HEK293 (cell line): ENCODE measurements at regions not wholly inside any gene's neighbourhood (a gene's known extent, or its start where the extent isn't known, plus 50 kb on each side); places are given as distances from the start of the nearest gene placed in this dataset.

Experiments used
- ZBTB20 ChIP-seq: fragments of 450-650 bp; formaldehyde crosslinking; IDR thresholded peaks from 2 replicates; pipeline ENCODE4 v1.5.1; 2016; ENCODE audit warnings: missing biosample characterization, missing genetic modification characterization
- ZBTB8A ChIP-seq: fragments of 450-650 bp; formaldehyde crosslinking; IDR thresholded peaks from 2 replicates; pipeline ENCODE4 v1.5.1; 2016; ENCODE audit warnings: missing biosample characterization, missing genetic modification characterization
- ZNF354C ChIP-seq: fragments of 450-650 bp; formaldehyde crosslinking; IDR thresholded peaks from 2 replicates; pipeline ENCODE4 v1.5.1; 2016; ENCODE audit warnings: missing biosample characterization, missing genetic modification characterization, low read depth, borderline replicate concordance
- ZNF624 ChIP-seq: fragments of 450-650 bp; formaldehyde crosslinking; IDR thresholded peaks from 2 replicates; pipeline ENCODE4 v1.5.1; 2017; ENCODE audit warnings: missing biosample characterization, missing genetic modification characterization
- TF ChIP-seq, protein P1 (sequence below): fragments of 450-650 bp; formaldehyde crosslinking; IDR thresholded peaks from 2 replicates; pipeline ENCODE4 v1.5.1; 2016; ENCODE audit warnings: missing biosample characterization, missing genetic modification characterization
- TF ChIP-seq, protein P2 (sequence below): fragments of 450-650 bp; formaldehyde crosslinking; IDR thresholded peaks from 2 replicates; pipeline ENCODE4 v1.5.1; 2016; ENCODE audit warnings: missing biosample characterization, missing genetic modification characterization
- TF ChIP-seq, protein P3 (sequence below): fragments of 450-650 bp; formaldehyde crosslinking; IDR thresholded peaks from 2 replicates; pipeline ENCODE4 v1.5.1; 2016; ENCODE audit warnings: missing biosample characterization, missing genetic modification characterization
- TF ChIP-seq, protein P4 (sequence below): fragments of 450-650 bp; formaldehyde crosslinking; IDR thresholded peaks from 2 replicates; pipeline ENCODE4 v1.5.1; 2016; ENCODE audit warnings: missing biosample characterization, missing genetic modification characterization, borderline replicate concordance

DNA sequence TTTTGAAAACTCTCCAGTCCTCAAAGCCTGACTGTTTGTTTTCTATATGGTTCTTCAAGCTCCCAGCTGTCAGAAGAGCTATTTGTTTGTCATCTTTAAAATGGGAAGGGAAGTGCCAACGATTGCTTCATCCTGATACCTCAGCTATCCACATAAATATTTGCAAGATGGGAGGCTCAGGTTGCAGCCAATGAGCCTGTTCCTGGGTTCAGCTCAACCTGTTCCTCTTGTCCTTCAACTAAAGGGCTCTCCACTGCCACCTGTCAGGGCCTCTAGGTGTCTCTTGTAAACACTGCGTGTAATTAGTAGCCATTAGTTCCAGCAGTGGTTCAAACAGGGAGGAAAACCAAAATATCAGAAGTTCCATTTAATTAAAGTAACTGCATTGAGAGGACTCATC is 445.1 kb downstream of the AJAP1 start:
- TF ChIP-seq, protein P1, sequence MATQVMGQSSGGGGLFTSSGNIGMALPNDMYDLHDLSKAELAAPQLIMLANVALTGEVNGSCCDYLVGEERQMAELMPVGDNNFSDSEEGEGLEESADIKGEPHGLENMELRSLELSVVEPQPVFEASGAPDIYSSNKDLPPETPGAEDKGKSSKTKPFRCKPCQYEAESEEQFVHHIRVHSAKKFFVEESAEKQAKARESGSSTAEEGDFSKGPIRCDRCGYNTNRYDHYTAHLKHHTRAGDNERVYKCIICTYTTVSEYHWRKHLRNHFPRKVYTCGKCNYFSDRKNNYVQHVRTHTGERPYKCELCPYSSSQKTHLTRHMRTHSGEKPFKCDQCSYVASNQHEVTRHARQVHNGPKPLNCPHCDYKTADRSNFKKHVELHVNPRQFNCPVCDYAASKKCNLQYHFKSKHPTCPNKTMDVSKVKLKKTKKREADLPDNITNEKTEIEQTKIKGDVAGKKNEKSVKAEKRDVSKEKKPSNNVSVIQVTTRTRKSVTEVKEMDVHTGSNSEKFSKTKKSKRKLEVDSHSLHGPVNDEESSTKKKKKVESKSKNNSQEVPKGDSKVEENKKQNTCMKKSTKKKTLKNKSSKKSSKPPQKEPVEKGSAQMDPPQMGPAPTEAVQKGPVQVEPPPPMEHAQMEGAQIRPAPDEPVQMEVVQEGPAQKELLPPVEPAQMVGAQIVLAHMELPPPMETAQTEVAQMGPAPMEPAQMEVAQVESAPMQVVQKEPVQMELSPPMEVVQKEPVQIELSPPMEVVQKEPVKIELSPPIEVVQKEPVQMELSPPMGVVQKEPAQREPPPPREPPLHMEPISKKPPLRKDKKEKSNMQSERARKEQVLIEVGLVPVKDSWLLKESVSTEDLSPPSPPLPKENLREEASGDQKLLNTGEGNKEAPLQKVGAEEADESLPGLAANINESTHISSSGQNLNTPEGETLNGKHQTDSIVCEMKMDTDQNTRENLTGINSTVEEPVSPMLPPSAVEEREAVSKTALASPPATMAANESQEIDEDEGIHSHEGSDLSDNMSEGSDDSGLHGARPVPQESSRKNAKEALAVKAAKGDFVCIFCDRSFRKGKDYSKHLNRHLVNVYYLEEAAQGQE (tag by site-specific recombination): no peak
- TF ChIP-seq, protein P2, sequence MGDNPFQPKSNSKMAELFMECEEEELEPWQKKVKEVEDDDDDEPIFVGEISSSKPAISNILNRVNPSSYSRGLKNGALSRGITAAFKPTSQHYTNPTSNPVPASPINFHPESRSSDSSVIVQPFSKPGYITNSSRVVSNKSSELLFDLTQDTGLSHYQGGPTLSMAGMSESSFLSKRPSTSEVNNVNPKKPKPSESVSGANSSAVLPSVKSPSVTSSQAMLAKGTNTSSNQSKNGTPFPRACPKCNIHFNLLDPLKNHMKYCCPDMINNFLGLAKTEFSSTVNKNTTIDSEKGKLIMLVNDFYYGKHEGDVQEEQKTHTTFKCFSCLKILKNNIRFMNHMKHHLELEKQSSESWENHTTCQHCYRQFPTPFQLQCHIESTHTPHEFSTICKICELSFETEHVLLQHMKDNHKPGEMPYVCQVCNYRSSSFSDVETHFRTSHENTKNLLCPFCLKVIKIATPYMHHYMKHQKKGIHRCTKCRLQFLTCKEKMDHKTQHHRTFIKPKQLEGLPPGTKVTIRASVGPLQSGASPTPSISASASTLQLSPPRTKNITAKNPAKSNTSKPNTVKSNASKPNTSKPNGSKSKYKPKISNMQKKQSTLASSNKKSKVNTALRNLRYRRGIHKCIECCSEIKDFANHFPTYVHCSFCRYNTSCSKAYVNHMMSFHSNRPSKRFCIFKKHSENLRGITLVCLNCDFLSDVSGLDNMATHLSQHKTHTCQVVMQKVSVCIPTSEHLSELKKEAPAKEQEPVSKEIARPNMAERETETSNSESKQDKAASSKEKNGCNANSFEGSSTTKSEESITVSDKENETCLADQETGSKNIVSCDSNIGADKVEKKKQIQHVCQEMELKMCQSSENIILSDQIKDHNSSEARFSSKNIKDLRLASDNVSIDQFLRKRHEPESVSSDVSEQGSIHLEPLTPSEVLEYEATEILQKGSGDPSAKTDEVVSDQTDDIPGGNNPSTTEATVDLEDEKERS: no peak
- TF ChIP-seq ZNF354C (tag by site-specific recombination): no peak
- TF ChIP-seq, protein P3, sequence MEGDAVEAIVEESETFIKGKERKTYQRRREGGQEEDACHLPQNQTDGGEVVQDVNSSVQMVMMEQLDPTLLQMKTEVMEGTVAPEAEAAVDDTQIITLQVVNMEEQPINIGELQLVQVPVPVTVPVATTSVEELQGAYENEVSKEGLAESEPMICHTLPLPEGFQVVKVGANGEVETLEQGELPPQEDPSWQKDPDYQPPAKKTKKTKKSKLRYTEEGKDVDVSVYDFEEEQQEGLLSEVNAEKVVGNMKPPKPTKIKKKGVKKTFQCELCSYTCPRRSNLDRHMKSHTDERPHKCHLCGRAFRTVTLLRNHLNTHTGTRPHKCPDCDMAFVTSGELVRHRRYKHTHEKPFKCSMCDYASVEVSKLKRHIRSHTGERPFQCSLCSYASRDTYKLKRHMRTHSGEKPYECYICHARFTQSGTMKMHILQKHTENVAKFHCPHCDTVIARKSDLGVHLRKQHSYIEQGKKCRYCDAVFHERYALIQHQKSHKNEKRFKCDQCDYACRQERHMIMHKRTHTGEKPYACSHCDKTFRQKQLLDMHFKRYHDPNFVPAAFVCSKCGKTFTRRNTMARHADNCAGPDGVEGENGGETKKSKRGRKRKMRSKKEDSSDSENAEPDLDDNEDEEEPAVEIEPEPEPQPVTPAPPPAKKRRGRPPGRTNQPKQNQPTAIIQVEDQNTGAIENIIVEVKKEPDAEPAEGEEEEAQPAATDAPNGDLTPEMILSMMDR: no peak
- no peak for TF ChIP-seq ZBTB8A (tag by site-specific recombination)
- TF ChIP-seq, protein P4, sequence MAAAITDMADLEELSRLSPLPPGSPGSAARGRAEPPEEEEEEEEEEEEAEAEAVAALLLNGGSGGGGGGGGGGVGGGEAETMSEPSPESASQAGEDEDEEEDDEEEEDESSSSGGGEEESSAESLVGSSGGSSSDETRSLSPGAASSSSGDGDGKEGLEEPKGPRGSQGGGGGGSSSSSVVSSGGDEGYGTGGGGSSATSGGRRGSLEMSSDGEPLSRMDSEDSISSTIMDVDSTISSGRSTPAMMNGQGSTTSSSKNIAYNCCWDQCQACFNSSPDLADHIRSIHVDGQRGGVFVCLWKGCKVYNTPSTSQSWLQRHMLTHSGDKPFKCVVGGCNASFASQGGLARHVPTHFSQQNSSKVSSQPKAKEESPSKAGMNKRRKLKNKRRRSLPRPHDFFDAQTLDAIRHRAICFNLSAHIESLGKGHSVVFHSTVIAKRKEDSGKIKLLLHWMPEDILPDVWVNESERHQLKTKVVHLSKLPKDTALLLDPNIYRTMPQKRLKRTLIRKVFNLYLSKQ: no peak
- no peak for TF ChIP-seq ZBTB20 (tag by site-specific recombination)
- TF ChIP-seq ZNF624 (tag by site-specific recombination): no peak
